Activated naive CD8-positive, alpha-beta T cell treated with anti-CD3 and anti-CD28 coated beads, Interleukin-2, amount 10 ng/mL, durations not matched to agents 7 days and 5 days (primary cell): ENCODE measurements at regions not wholly inside any gene's neighbourhood (a gene's known extent, or its start where the extent isn't known, plus 50 kb on each side); places are given as distances from the start of the nearest gene placed in this dataset.

ENCODE experiments used
- ATAC-seq: fragments of 150-1000 bp; cut with Tn5 transposase; one replicate; pipeline ENCODE4 v1.10.0; 2021; ENCODE audit warnings: low read depth, moderate library complexity
- POLR2A ChIA-PET: fragments of 350-600 bp; sonication (Branson Sonifier 250); formaldehyde crosslinking; loops from one replicate; lab custom pipeline; 2021; ENCODE audit warnings: antibody characterized with exemption; lab: Charles Lee
- DNase-seq: peaks from one replicate; pipeline ENCODE4 v3.0.0; 2021
- H3K27ac Mint-ChIP-seq: one replicate; pipeline ENCODE4 v1.8.0; 2022; ENCODE audit warnings: mild to moderate bottlenecking, mixed read lengths
- H3K27me3 Mint-ChIP-seq: one replicate; pipeline ENCODE4 v1.8.0; 2022; ENCODE audit warnings: mild to moderate bottlenecking, moderate library complexity, mixed read lengths
- H3K36me3 Mint-ChIP-seq: one replicate; pipeline ENCODE4 v1.8.0; 2021; ENCODE audit warnings: mild to moderate bottlenecking, mixed read lengths
- H3K4me1 Mint-ChIP-seq: one replicate; pipeline ENCODE4 v1.8.0; 2021; ENCODE audit warnings: mixed read lengths
- H3K4me3 Mint-ChIP-seq: one replicate; pipeline ENCODE4 v1.8.0; 2022; ENCODE audit warnings: mild to moderate bottlenecking, moderate library complexity, mixed read lengths
- H3K9me3 Mint-ChIP-seq: one replicate; pipeline ENCODE4 v1.8.0; 2021; ENCODE audit warnings: mixed read lengths

GRCh38 chr1:224486801-224487583, 52.4 kb upstream of the WDR26 start:
- no peak for ATAC-seq
- Mint-ChIP-seq H3K36me3 (peaks cover 1% of the 10 kb centered on the region), H3K27me3 (peaks cover 7% of the 10 kb centered on the region), H3K4me3 (no peak overlapping the region), H3K27ac (no peak overlapping the region), H3K4me1 (peaks cover 4% of the 10 kb centered on the region), H3K9me3 (no peaks in the 10 kb centered on the region)
- DNase-seq: no peak
- POLR2A ChIA-PET: no interaction called here

GRCh38 chr1:224488806-224489499, 54.4 kb upstream of the WDR26 start:
- DNase-seq (no peak), ATAC-seq (no peak)
- POLR2A ChIA-PET: interaction anchor here (0.7 kb wide), 1 partner anchor 31 kb away, joined by 3 read pairs; no protein-coding TSS in a partner anchor
- H3K9me3 Mint-ChIP-seq: no peaks in the 10 kb centered on the region
- no peak overlapping the region for H3K27ac Mint-ChIP-seq
- H3K4me1 Mint-ChIP-seq: peaks cover 4% of the 10 kb centered on the region
- H3K36me3 Mint-ChIP-seq: peaks cover 1% of the 10 kb centered on the region
- no peak overlapping the region for H3K4me3 Mint-ChIP-seq
- peaks cover 7% of the 10 kb centered on the region for H3K27me3 Mint-ChIP-seq

DNA sequence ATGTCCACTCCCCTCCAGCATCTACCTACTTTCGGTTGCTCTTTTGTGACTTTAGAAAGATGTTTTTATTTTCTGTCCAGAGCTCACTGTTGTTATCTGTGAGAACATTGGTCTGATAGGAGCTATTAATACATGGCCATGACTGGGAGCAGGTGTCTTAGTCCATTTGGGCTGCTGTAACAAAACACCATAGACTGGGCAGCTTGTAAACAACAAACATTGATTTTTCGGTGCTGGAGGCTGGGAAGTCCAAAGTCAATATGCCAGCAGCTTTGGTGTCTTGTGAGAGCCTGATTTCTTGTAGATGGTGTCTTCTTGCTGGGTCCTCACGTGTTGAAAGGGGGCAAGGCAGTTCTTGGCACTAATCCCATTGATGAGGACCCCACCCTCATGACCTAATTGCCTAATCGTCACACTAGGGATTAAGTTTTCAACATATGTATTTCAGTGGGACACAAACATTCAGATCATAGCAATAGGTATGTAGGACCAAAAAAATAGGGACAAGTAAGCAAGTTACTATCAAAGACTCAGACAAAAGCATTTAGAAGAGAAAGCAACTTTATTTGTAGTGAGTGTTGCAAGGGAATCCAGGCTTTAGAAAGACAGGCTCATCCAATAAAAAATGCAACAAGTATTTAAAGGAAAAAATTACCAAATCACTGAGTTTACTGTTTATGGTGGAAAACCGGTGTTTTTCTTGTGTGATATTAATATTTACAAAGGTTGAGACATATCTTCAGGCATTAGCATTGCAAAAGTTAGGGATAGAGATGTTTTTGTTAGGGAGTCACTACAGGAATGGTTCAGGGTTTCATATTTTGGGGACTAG, 55.2 kb upstream of the WDR26 start:
- DNase-seq (no peak), ATAC-seq (no peak)
- no peaks in the 10 kb centered on the region for H3K9me3 Mint-ChIP-seq
- H3K27me3 Mint-ChIP-seq: peaks cover 6% of the 10 kb centered on the region
- peaks cover 4% of the 10 kb centered on the region for H3K4me1 Mint-ChIP-seq
- H3K36me3 Mint-ChIP-seq: no peaks in the 10 kb centered on the region
- no peak overlapping the region for H3K4me3 Mint-ChIP-seq
- H3K27ac Mint-ChIP-seq: no peak overlapping the region
- POLR2A ChIA-PET: interaction anchor here (0.7 kb wide), 1 partner anchor 32 kb away, joined by 3 read pairs; no protein-coding TSS in a partner anchor

GRCh38 chr1:224490549-224491537, 56.2 kb upstream of the WDR26 start:
- peaks cover 4% of the 10 kb centered on the region for H3K4me1 Mint-ChIP-seq

DNA sequence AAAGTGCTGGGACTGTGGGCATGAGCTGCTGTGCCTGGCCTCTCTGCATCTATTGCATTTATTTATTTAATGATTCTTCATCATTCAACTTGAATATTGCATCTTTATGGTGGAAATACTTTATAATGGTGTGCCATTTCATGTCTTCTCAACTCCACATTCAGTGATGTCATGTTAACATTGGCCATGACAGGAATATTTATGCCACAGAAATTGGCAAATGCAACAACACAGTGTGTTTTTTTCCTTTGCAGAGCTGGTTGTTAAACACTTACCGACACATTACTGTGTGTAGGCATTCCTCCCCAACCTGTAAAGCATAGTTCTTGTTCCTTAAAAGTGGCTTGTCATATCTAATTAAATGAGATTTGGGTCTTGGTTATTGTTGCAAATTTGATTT, 57.4 kb upstream of the WDR26 start:
- Mint-ChIP-seq H3K36me3 (peaks cover 8% of the 10 kb centered on the region), H3K27ac (no peak overlapping the region), H3K4me1 (peaks cover 6% of the 10 kb centered on the region), H3K27me3 (peaks cover 6% of the 10 kb centered on the region), H3K4me3 (no peak overlapping the region), H3K9me3 (peaks cover 2% of the 10 kb centered on the region)
- no peak for ATAC-seq
- POLR2A ChIA-PET: no interaction called here
- DNase-seq: no peak

More at GRCh38 chr1:224490549-224491537, 56.2 kb upstream of the WDR26 start:
- POLR2A ChIA-PET: no interaction called here
- no peak for DNase-seq
- no peak overlapping the region for H3K27ac Mint-ChIP-seq
- no peak for ATAC-seq
- H3K27me3 Mint-ChIP-seq: peaks cover 6% of the 10 kb centered on the region
- no peaks in the 10 kb centered on the region for H3K9me3 Mint-ChIP-seq
- peaks cover 2% of the 10 kb centered on the region for H3K36me3 Mint-ChIP-seq
- no peak overlapping the region for H3K4me3 Mint-ChIP-seq

- H3K27ac Mint-ChIP-seq: no peak overlapping the region
- POLR2A ChIA-PET: no interaction called here
- no peak overlapping the region for H3K4me3 Mint-ChIP-seq
- ATAC-seq: no peak
- DNase-seq: no peak
- peaks cover 11% of the 10 kb centered on the region for H3K4me1 Mint-ChIP-seq
- peaks cover 9% of the 10 kb centered on the region for H3K36me3 Mint-ChIP-seq
- H3K9me3 Mint-ChIP-seq: peaks cover 3% of the 10 kb centered on the region
- H3K27me3 Mint-ChIP-seq: peaks cover 6% of the 10 kb centered on the region
Measured at GRCh38 chr1:224492632-224493031, 58.0 kb upstream of the WDR26 start.

- peaks cover 17% of the 10 kb centered on the region for H3K4me1 Mint-ChIP-seq
- H3K4me3 Mint-ChIP-seq: no peak overlapping the region
- DNase-seq (no peak), ATAC-seq (no peak)
- POLR2A ChIA-PET: no interaction called here
- peaks cover 9% of the 10 kb centered on the region for H3K36me3 Mint-ChIP-seq
- H3K27ac Mint-ChIP-seq: no peak overlapping the region
- peaks cover 6% of the 10 kb centered on the region for H3K27me3 Mint-ChIP-seq
- peaks cover 3% of the 10 kb centered on the region for H3K9me3 Mint-ChIP-seq
Measured at GRCh38 chr1:224493269-224493668, 58.7 kb upstream of the WDR26 start.

DNA sequence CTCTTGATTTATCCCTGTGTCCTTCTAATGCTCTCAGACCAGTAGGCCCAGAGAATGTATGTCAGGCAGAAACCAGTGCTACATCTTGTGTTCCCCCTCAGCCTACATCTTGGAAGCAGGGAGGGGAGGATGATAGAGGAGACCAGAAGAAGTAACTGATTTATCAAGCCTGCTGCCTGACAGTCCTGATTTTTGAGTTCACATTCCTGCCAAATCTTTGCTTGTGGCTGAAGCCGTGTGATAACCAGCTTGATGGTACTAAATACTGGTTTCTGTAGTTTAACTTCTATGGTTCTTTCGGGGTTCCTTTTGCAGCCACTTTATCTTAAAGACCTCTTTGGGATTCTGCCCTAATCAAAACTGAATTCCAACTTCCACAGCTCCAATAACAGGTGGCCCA, 59.7 kb upstream of the WDR26 start:
- Mint-ChIP-seq H3K27me3 (no peaks in the 10 kb centered on the region), H3K9me3 (peaks cover 3% of the 10 kb centered on the region), H3K27ac (no peak overlapping the region), H3K4me1 (peaks cover 21% of the 10 kb centered on the region), H3K4me3 (no peak overlapping the region), H3K36me3 (peaks cover 9% of the 10 kb centered on the region)
- DNase-seq: no peak
- ATAC-seq: no peak
- POLR2A ChIA-PET: no interaction called here

DNA sequence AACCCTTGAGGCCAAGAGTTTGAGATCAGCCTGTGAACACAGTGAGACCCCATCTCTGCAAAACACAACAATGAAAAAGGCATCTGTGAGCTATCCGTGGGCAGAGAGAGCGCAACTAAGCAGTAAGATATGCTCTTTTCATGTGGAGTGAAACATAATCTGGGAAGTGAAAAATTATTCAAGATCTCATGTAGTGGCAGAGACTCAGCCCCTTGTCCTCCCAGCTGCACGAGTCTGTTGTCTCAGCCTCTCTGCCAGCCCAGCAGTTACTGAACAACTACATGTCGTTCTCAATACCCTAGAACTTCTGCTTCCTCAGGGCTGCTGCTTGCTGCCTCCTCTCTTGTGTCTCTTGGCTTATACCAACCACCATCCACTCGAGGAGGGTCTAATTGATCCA, 61.3 kb upstream of the WDR26 start:
- no peak for ATAC-seq
- H3K9me3 Mint-ChIP-seq: peaks cover 3% of the 10 kb centered on the region
- peaks cover 31% of the 10 kb centered on the region for H3K4me1 Mint-ChIP-seq
- H3K4me3 Mint-ChIP-seq: no peak overlapping the region
- H3K27me3 Mint-ChIP-seq: no peaks in the 10 kb centered on the region
- POLR2A ChIA-PET: interaction anchor here (0.5 kb wide), 1 partner anchor 31 kb away, joined by 4 read pairs; no protein-coding TSS in a partner anchor
- no peak for DNase-seq
- no peak overlapping the region for H3K27ac Mint-ChIP-seq
- peaks cover 9% of the 10 kb centered on the region for H3K36me3 Mint-ChIP-seq

DNA sequence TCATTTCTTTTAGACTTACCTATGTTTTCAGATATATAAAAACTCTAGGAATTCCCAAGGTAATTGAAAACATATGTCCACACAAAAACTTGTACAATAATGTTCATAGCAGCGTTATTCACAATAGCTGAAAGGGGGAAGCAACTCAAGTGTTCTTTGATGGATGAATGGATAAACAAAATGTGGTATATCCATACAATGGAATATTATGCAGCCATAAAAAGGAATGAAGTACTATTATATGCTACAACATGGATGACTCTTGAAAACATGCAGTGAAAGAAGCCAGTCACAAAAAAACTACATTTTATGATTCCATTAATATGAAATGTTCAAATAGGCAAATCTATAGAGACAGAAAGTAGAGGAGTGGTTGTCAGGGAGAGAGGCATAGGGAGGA, 62.2 kb upstream of the WDR26 start:
- no peaks in the 10 kb centered on the region for H3K27me3 Mint-ChIP-seq
- ATAC-seq (no peak), DNase-seq (no peak)
- peak overlapping the region; percentile 44 for H3K27ac Mint-ChIP-seq
- POLR2A ChIA-PET: no interaction called here
- H3K4me3 Mint-ChIP-seq: no peak overlapping the region
- H3K4me1 Mint-ChIP-seq: peaks cover 36% of the 10 kb centered on the region
- H3K36me3 Mint-ChIP-seq: peaks cover 9% of the 10 kb centered on the region
- H3K9me3 Mint-ChIP-seq: peaks cover 3% of the 10 kb centered on the region

GRCh38 chr1:224497714-224498573, 63.3 kb upstream of the WDR26 start:
- peak; percentile 62 for DNase-seq
- peaks cover 3% of the 10 kb centered on the region for H3K9me3 Mint-ChIP-seq
- peaks cover 9% of the 10 kb centered on the region for H3K36me3 Mint-ChIP-seq
- peaks cover 43% of the 10 kb centered on the region for H3K4me1 Mint-ChIP-seq
- H3K27ac Mint-ChIP-seq: peak overlapping the region; percentile 91
- POLR2A ChIA-PET: interaction anchor here (0.5 to 1.4 kb wide), 7 partner anchors 11 to 384 kb away, joined by 3 to 4 read pairs (median 3); partner anchors contain the start of genes FBXO28 and WDR26
- peak overlapping the region; percentile 69 for H3K4me3 Mint-ChIP-seq
- H3K27me3 Mint-ChIP-seq: no peaks in the 10 kb centered on the region
- peak; percentile 96 for ATAC-seq
